Transverse colon (tissue), 3 donors: ENCODE measurements at regions not wholly inside any gene's neighbourhood (a gene's known extent, or its start where the extent isn't known, plus 50 kb on each side); places are given as distances from the start of the nearest gene placed in this dataset.

ENCODE experiments used
- CTCF ChIP-seq, 5 experiments: fragments of 200-600 bp in 3 of 5; fragments of 450-650 bp in 2 of 5; sonication (generic) in 3 of 5; IDR thresholded peaks; 1 replicate in 2 of 5; 2 replicates in 3 of 5; pipeline ENCODE4 v1.5.1; 2016 to 2017; ENCODE audit warnings: antibody characterized with exemption in 5 of 5, inconsistent platforms in 3 of 5, mild to moderate bottlenecking in 2 of 5, moderate library complexity in 1 of 5
- EP300 ChIP-seq: sonication (generic); formaldehyde crosslinking; IDR thresholded peaks from one replicate; pipeline ENCODE4 v1.6.1; 2017; ENCODE audit warnings: antibody characterized with exemption, low read depth

GRCh38 chr3:21331857-21332256, 419.2 kb downstream of the ZNF385D start:
- TF ChIP-seq EP300 (no peak), CTCF (IDR thresholded peaks at IDR 0.05) (no peak)
